Stimulated activated CD4-positive, alpha-beta T cell treated with anti-CD3 and anti-CD28 coated beads, Interleukin-4, amount 100 ng/mL, for 24 hours (primary cell): ENCODE measurements at regions not wholly inside any gene's neighbourhood (a gene's known extent, or its start where the extent isn't known, plus 50 kb on each side); places are given as distances from the start of the nearest gene placed in this dataset.
"Not testable (repeated sequence)": the region's sequence is repeated elsewhere in the genome, so short reads cannot be mapped to it uniquely, and the experiment has no call there.

Experiments
- DNase-seq: peaks from one replicate; pipeline ENCODE4 v3.0.0-alpha.2; 2020

GRCh38 chr2:131584380-131584779 lies 56.7 kb downstream of the CCDC74A start:
- DNase-seq, result no peak

GRCh38 chr2:131584940-131585339 lies 57.3 kb downstream of the CCDC74A start:
- DNase-seq, result no peak

- DNase-seq, result no peak
Observed at GRCh38 chr2:131588152-131588873, 60.6 kb downstream of the CCDC74A start.

GRCh38 chr2:131589126-131589525 lies 61.4 kb downstream of the CCDC74A start:
- DNase-seq, result not testable (repeated sequence)

- no peak for DNase-seq
Observed at GRCh38 chr2:131590366-131590765, 62.7 kb downstream of the CCDC74A start.

GRCh38 chr2:131590896-131591295 lies 63.2 kb downstream of the CCDC74A start:
- DNase-seq, result no peak

- DNase-seq, result not testable (repeated sequence)
Observed at GRCh38 chr2:131596561-131596960, 68.9 kb downstream of the CCDC74A start.

- not testable (repeated sequence) for DNase-seq
Observed at GRCh38 chr2:131602444-131602843, 74.8 kb downstream of the CCDC74A start.

GRCh38 chr2:131604652-131605051 lies 77.0 kb downstream of the CCDC74A start:
- not testable (repeated sequence) for DNase-seq

- DNase-seq, result not testable (repeated sequence)
Observed at GRCh38 chr2:131606366-131606765, 78.7 kb downstream of the CCDC74A start.

- not testable (repeated sequence) for DNase-seq
Observed at GRCh38 chr2:131607056-131607455, 79.4 kb downstream of the CCDC74A start.

GRCh38 chr2:131614539-131614938 lies 86.9 kb downstream of the CCDC74A start:
- not testable (repeated sequence) for DNase-seq

- DNase-seq, result not testable (repeated sequence)
Observed at GRCh38 chr2:131618320-131618719, 90.6 kb downstream of the CCDC74A start.

GRCh38 chr2:131622874-131623273 lies 95.2 kb downstream of the CCDC74A start:
- not testable (repeated sequence) for DNase-seq

- not testable (repeated sequence) for DNase-seq
Observed at GRCh38 chr2:131626011-131626410, 98.3 kb downstream of the CCDC74A start.

GRCh38 chr2:131626565-131626964 lies 98.9 kb downstream of the CCDC74A start:
- not testable (repeated sequence) for DNase-seq

- DNase-seq, result not testable (repeated sequence)
Observed at GRCh38 chr2:131627777-131628176, 100.1 kb downstream of the CCDC74A start.

GRCh38 chr2:131631648-131632047 lies 104.0 kb downstream of the CCDC74A start:
- not testable (repeated sequence) for DNase-seq

GRCh38 chr2:131633405-131633804 lies 105.7 kb downstream of the CCDC74A start:
- not testable (repeated sequence) for DNase-seq

GRCh38 chr2:131633827-131634695 lies 106.4 kb downstream of the CCDC74A start:
- not testable (repeated sequence) for DNase-seq

GRCh38 chr2:131635611-131636010 lies 107.9 kb downstream of the CCDC74A start:
- DNase-seq, result no peak

- not testable (repeated sequence) for DNase-seq
Observed at GRCh38 chr2:131636704-131637308, 109.1 kb downstream of the CCDC74A start.

GRCh38 chr2:131639001-131639620 lies 111.4 kb downstream of the CCDC74A start:
- DNase-seq, result not testable (repeated sequence)
